ENCODE measurements at regions not wholly inside any gene's neighbourhood (a gene's known extent, or its start where the extent isn't known, plus 50 kb on each side); places are given as distances from the start of the nearest gene placed in this dataset.
A peak's percentile ranks its signal among the peaks of the same experiment; 100 is the strongest.

DNA sequence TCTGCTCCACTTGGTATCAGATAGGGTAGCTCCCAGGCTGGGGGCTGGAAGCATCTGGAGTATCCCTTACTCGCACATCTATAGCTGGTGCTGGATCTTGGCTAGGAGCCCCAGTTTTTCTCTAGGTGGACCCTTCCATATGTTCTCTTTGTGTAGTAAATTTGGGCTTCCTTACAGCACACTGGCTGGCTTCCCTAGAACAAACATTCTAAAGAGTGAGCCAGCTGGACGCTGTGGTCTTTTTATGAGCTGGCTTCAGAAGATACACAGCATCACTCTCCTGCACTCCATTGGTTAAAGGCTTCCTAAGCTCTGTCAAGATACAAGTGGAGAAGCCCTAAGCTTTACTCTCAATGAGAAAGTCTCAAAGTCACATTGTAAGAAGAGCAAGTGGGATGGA, 322.1 kb downstream of the WDR72 start:
- 71 to 84% methylated on average over 2 of the region's 2 CpGs for WGBS, 2 donors

DNA sequence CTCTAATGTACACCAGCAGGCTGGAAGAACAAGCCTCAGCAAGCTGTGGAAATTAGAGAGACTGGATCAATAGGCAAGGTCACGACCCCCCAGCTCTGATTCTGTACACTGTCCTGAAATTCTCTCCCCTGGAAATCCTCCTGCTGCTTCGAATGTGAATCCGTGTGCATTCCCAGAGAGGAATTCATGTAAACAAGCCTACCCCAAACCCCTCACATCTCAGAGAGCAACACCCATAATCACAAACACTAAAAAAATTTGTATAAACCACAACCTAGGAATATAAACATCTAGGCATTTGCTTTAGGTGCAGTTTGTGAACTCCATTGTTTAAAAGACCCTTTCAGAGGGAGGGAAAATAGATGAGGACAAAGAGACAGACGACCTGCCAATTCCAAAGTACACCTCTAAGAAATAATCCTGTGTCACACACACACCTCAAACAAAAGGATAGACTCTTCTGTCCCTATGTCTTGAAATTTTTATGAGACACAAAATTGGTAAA, 325.2 kb downstream of the WDR72 start:
- DNase-seq (no peak), ATAC-seq (ENCODE audit: insufficient read depth, low FRiP score) (no peak)
- Histone ChIP-seq H3K4me1 (ENCODE audit: control insufficient read depth in 5 of 5, insufficient read depth in 5 of 5, low read length in 5 of 5) (no peaks in the 10 kb centered on the region), H3K9me3 (ENCODE audit: control insufficient read depth in 4 of 4, insufficient read depth in 3 of 4, low read length in 3 of 4) (no peaks in the 10 kb centered on the region), H3K4me3 (no peak overlapping the region), H3K36me3 (ENCODE audit: control insufficient read depth in 4 of 4, insufficient read depth in 4 of 4, low read length in 4 of 4) (no peaks in the 10 kb centered on the region), H3K27me3 (ENCODE audit: control insufficient read depth in 3 of 3, insufficient read depth in 3 of 3, low read length in 2 of 3) (no peaks in the 10 kb centered on the region), H3K9ac (ENCODE audit: insufficient read depth in 1 of 2, low read length in 2 of 2) (no peak overlapping the region), H3K27ac (ENCODE audit: low read depth in 1 of 2, low read length in 1 of 2) (no peak overlapping the region)
- WGBS, 2 donors, result 44 to 76% methylated on average over 4 of the region's 4 CpGs
- TF ChIP-seq, protein P1, sequence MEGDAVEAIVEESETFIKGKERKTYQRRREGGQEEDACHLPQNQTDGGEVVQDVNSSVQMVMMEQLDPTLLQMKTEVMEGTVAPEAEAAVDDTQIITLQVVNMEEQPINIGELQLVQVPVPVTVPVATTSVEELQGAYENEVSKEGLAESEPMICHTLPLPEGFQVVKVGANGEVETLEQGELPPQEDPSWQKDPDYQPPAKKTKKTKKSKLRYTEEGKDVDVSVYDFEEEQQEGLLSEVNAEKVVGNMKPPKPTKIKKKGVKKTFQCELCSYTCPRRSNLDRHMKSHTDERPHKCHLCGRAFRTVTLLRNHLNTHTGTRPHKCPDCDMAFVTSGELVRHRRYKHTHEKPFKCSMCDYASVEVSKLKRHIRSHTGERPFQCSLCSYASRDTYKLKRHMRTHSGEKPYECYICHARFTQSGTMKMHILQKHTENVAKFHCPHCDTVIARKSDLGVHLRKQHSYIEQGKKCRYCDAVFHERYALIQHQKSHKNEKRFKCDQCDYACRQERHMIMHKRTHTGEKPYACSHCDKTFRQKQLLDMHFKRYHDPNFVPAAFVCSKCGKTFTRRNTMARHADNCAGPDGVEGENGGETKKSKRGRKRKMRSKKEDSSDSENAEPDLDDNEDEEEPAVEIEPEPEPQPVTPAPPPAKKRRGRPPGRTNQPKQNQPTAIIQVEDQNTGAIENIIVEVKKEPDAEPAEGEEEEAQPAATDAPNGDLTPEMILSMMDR (IDR thresholded peaks at IDR 0.05; ENCODE audit: control extremely low read depth, extremely low read depth), result no peak

More for the DNA sequence above, 322.1 kb downstream of the WDR72 start:
- DNase-seq, result peak; percentile 13 to 74 (median 28)
- Histone ChIP-seq H3K36me3 (ENCODE audit: control insufficient read depth in 4 of 4, insufficient read depth in 4 of 4, low read length in 4 of 4) (no peaks in the 10 kb centered on the region), H3K4me1 (ENCODE audit: control insufficient read depth in 5 of 5, insufficient read depth in 5 of 5, low read length in 5 of 5) (no peaks in the 10 kb centered on the region), H3K9ac (ENCODE audit: insufficient read depth in 1 of 2, low read length in 2 of 2) (no peak overlapping the region), H3K27me3 (ENCODE audit: control insufficient read depth in 3 of 3, insufficient read depth in 3 of 3, low read length in 2 of 3) (no peaks in the 10 kb centered on the region), H3K9me3 (ENCODE audit: control insufficient read depth in 4 of 4, insufficient read depth in 3 of 4, low read length in 3 of 4) (no peaks in the 10 kb centered on the region), H3K27ac (ENCODE audit: low read depth in 1 of 2, low read length in 1 of 2) (no peak overlapping the region), H3K4me3 (no peak overlapping the region)
- ATAC-seq (ENCODE audit: insufficient read depth, low FRiP score), result no peak
- TF ChIP-seq, protein P1 (IDR thresholded peaks at IDR 0.05; ENCODE audit: control extremely low read depth, extremely low read depth), result no peak

DNA sequence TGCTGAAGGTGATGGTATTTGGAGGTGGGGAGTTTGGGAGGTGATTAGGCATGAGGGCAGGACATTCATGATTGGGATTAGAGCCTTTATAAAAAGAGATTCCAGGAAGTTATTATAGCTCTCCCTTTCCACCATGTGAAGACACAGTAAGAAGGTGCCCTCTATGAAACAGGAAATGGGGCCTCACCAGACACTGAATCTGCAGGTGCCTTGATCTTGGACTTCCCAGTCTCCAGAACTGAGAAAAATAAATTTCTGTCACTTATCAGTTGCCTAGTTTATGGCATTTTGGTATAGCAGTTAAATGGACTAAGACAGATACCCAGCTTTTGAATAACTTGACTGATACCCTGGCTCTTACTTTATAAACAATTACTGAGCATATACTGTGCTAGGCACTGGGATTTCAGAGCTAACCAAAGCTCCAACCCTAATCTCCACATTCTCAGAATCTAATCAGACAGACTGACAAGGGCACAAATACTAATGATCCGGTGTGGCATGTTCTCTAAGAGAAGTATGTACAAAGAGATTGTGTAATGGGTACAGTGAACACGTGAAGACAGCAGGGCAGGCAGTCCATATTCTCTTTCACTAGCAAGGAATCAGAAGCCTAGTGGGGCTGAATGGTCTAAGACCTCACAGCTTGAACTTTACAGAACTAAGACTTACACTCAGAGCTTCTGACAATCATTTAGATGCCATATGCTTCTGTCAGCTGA, 343.1 kb downstream of the WDR72 start:
- Histone ChIP-seq H3K4me1 (ENCODE audit: control insufficient read depth in 5 of 5, insufficient read depth in 5 of 5, low read length in 5 of 5) (no peaks in the 10 kb centered on the region), H3K27me3 (ENCODE audit: control insufficient read depth in 3 of 3, insufficient read depth in 3 of 3, low read length in 2 of 3) (peaks cover 0 to 2% (median 0%) of the 10 kb centered on the region in 3 donors), H3K36me3 (ENCODE audit: control insufficient read depth in 4 of 4, insufficient read depth in 4 of 4, low read length in 4 of 4) (no peaks in the 10 kb centered on the region), H3K27ac (ENCODE audit: low read depth in 1 of 2, low read length in 1 of 2) (no peak overlapping the region), H3K4me3 (no peak overlapping the region), H3K9me3 (ENCODE audit: control insufficient read depth in 4 of 4, insufficient read depth in 3 of 4, low read length in 3 of 4) (no peaks in the 10 kb centered on the region), H3K9ac (ENCODE audit: insufficient read depth in 1 of 2, low read length in 2 of 2) (no peak overlapping the region)
- no peak for DNase-seq
- 70 to 84% methylated on average over 2 of the region's 2 CpGs for WGBS, 2 donors
- no peak for ATAC-seq (ENCODE audit: insufficient read depth, low FRiP score)
- TF ChIP-seq, protein P1 (IDR thresholded peaks at IDR 0.05; ENCODE audit: control extremely low read depth, extremely low read depth), result no peak

Data from lung (tissue), 11 donors.